Keratinocyte (primary cell): ENCODE measurements at regions not wholly inside any gene's neighbourhood (a gene's known extent, or its start where the extent isn't known, plus 50 kb on each side); places are given as distances from the start of the nearest gene placed in this dataset.

ENCODE experiments used
- EZH2 ChIP-seq: IDR thresholded peaks from one replicate; pipeline ENCODE4 v1.6.1; 2012; ENCODE audit warnings: inconsistent platforms, mild to moderate bottlenecking, low read length, moderate library complexity
- TF ChIP-seq, protein P1 (sequence below), 3 experiments: IDR thresholded peaks in 1 of 3; conservative IDR thresholded peaks in 1 of 3; optimal IDR thresholded peaks in 1 of 3; 2 replicates in 2 of 3; 3 replicates in 1 of 3; pipeline versions ENCODE3 to v1.5.1; 2011; ENCODE audit warnings: low read length in 3 of 3, mild to moderate bottlenecking in 3 of 3, moderate library complexity in 2 of 3, control low read depth in 1 of 3, inconsistent platforms in 1 of 3; ENCODE audit not compliant: insufficient read depth in 2 of 3; ENCODE audit errors: extremely low read depth in 1 of 3

GRCh38 chr4:15198070-15198727, 195.9 kb downstream of the CPEB2 start:
- TF ChIP-seq, protein P1, sequence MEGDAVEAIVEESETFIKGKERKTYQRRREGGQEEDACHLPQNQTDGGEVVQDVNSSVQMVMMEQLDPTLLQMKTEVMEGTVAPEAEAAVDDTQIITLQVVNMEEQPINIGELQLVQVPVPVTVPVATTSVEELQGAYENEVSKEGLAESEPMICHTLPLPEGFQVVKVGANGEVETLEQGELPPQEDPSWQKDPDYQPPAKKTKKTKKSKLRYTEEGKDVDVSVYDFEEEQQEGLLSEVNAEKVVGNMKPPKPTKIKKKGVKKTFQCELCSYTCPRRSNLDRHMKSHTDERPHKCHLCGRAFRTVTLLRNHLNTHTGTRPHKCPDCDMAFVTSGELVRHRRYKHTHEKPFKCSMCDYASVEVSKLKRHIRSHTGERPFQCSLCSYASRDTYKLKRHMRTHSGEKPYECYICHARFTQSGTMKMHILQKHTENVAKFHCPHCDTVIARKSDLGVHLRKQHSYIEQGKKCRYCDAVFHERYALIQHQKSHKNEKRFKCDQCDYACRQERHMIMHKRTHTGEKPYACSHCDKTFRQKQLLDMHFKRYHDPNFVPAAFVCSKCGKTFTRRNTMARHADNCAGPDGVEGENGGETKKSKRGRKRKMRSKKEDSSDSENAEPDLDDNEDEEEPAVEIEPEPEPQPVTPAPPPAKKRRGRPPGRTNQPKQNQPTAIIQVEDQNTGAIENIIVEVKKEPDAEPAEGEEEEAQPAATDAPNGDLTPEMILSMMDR (optimal IDR thresholded peaks at IDR 0.05 in 1 of 3, IDR thresholded peaks at IDR 0.05 in 1 of 3, conservative IDR thresholded peaks at IDR 0.05 in 1 of 3; ENCODE audit: extremely low read depth in 1 of 3, insufficient read depth in 2 of 3, low read length in 3 of 3): no peak
- TF ChIP-seq EZH2: no peak
